ENCODE measurements at regions not wholly inside any gene's neighbourhood (a gene's known extent, or its start where the extent isn't known, plus 50 kb on each side); places are given as distances from the start of the nearest gene placed in this dataset.

- TF ChIP-seq MGA (IDR thresholded peaks at IDR 0.05) (no peak), ZNF121 (CRISPR knock-in tag; conservative IDR thresholded peaks at IDR 0.05) (no peak), ZNF175 (CRISPR knock-in tag; IDR thresholded peaks at IDR 0.05; ENCODE audit: low read depth) (no peak), MITF (IDR thresholded peaks at IDR 0.05) (no peak)
These were observed 711.9 kb upstream of the EYS start (continued) for GRCh38 chr6:66418906-66419305.

Data from K562 (cell line).